NCI-H2081 treated with DMSO at 0.1 percent for 48 hours (cell line): ENCODE measurements at regions not wholly inside any gene's neighbourhood (a gene's known extent, or its start where the extent isn't known, plus 50 kb on each side); places are given as distances from the start of the nearest gene placed in this dataset.

Experiments
- DNase-seq: peaks from one replicate; lab custom pipeline; 2025; lab: John Stamatoyannopoulos, UW

DNA sequence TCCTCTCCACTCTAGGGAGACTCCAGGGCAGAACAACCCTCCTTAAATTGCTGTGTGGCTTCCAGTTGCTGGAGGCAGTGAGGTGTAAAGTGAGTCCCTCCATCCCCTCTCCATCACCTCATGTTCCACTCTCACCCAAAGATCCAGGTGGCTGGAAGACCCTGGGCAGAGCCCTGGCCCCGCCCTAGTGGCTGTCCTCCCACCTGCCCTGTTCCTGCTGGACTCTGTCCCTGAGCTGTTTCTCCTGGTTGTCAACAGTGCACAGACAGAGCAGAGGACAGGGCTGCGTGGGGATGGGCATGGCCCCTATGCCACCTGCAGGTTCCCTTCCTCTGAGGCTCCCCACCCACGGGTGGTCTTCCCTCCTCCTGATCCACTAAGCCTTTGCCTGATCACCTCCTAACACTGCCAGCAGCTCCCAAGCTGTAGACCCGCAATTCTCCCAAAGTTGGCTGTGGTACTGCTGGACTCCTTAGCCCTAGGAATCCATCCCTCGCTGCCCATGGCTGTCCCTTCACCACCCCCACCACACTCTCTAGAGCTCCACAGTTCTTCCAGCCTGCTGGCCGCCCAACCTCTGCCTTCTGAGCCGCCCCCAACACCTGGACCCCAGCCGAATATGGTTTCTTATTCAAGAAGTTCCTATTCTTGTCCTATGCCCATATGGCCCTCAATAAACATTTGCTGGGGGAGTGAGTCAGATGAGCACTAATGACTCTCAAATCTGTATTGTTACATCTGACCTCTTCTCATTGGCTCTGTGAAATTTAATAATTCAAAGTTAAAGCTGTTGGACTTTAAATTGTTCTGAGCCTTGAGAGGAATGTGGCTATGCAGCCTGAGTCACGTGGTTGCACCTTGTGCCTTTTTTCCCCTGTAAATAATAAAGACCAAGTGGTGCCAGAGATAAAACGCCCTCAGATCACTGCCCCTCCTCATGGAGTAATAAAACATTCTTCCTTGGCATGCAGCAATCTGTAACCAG is 260.0 kb upstream of the HS6ST1 start:
- no peak for DNase-seq

DNA sequence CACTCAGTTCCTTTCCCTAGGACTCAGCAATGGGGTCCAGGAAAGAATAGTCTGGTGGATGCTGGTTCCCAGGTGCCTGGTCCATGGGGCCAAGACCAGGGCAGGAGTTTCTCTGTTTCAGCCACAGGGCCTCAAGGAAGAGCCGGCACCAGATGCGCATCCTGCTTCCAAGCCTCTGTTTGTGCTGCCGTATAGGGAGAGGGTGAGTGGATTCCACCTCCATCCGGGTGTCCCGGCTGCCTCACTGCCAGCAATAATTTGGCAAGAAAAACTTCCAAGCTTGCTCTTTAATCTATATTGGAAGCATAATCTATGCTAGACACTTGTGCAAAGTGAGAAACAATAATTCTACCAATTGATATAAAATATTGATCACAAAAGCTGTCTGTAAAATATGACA is 261.2 kb upstream of the HS6ST1 start:
- DNase-seq: no peak

DNA sequence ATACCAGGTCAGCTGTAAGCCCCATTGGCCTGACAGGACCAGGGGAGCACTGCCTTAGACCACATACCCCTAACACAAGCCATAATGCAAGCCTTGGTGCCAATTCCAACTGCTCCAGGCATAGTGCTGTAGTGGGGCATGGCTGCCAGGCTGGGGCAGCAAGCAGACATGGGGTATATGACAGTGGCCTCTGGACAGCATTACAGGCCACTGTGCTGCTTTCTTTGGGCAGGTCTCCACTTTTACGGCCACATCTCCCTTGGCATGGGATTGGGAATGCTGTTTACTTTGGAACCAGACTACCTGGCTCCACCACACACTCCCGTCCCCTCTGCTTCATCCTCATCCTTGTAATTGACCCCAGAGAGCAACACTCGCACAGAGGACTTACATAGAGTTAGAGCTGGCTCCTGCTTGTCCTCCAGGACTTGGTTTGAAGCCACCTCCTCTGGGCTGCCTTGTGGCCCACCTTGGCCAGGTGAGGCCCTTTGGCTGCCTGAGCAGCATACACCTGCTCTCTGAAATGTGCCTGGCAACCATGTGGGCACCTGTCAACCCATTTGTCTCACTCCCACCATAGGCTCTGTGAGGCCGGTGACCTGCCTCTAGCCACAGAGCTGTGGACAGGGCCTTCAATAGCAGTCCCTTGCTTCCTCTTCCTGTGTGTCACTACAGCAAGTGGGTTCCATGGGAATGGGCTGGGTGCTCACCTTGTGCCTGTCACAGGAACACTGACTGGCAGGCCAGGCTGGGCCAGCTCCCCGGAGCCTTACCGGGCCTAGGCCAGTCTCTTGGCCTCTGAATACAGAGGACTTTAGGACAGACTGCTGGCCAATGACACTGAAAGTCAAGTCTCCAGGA is 262.6 kb upstream of the HS6ST1 start:
- no peak for DNase-seq

GRCh38 chr2:128581849-128582244 is 263.2 kb upstream of the HS6ST1 start:
- no peak for DNase-seq

DNA sequence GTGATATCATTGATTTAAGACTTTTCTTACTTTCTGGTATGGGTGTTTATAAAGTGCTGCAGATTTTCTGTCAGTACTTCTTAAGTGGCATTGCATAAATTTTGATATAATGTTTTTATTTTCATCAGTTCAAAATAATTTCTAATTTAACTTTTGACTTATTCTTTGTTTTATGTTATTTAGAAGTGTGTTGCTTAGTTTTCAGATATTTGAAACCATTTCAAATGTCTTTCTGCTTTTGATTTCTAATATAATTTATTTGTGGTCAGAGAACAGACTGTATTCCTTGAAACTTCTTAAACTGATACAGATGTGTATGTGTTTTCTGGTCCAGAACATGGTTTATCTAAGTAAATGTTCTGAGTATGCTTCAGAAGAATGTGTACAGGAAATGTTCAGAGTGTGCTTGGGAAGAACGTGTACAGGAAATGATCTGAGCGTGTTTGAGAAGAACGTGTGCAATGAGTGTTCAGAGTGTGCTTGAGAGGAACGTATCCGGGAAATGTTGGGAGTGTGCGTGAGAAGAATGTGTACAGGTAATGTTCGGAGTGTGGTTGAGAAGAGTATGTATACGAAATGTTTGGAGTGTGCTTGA is 265.7 kb upstream of the HS6ST1 start:
- no peak for DNase-seq

DNA sequence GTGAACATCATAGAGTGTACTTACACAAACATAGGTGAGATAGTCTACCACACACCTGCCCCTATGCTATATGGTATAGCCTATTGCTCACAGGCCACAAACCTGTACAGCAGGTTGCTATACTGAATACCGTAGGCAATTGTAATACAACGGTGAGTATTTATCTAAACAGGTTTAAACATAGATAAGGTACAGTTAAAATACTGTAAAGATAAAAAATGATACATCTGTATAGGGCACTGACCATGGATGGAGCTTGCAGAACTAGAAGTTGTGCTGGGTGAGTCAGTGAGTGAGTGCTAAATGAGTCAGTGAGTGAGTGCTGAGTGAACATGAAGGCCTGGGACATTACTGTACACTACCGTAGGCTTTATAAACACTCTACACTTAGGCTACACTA is 267.0 kb upstream of the HS6ST1 start:
- no peak for DNase-seq

DNA sequence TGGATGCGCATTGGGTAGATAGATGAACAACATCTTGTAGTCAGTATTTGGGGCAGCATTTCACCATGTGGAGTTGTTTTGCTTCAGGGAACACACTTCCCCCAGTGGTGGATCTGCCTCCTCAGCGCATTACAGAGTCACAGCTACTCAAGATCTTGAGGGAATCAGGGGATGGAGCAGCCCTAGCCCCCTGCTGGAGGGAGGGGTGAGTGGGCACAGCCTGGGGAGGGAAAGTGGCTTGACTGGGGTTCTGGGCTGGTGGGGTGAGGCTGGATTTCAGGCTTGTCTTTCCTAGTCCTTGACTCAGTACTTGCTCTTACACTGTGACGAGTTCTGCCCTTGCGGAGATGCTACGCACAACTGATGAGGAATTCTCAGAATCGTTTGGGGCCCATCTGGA is 271.0 kb upstream of the HS6ST1 start:
- DNase-seq: no peak

DNA sequence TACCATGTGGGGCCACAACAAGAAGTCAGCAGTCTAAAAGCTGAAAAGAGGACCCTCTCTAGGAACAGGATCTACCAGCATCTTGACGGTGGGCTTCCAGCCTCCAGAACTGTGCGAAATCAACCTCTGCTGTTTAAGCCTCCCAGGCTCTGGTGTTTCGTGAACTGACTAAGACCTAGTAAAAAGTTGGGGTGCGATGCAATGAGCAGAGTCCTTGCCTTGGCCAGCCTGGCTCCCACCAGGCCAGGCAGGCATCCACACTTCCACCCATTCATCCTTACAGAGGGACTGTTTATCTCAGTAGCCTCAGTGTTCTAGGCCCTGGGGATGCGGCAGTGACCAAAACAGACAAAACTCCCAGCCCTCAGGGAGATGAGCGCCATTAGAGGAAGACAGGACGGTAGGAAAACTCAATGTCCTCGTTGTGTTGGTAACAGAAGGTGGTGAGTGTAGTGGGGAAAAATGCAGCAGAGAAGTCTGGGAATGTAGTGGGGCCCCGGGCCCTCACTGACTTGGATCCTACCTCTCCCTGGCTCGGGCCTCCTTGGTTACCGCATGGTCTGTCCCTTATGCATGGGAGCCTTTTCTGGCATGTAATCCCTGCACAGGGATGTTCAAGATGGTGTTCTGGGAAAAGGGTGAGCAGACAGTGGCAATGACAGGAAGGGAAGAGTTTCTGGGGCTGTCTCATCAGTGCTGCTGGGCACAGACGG is 271.8 kb upstream of the HS6ST1 start:
- DNase-seq: no peak

- DNase-seq: no peak
Measured at GRCh38 chr2:128591022-128591860, 272.6 kb upstream of the HS6ST1 start.

GRCh38 chr2:128591861-128592822 is 273.5 kb upstream of the HS6ST1 start:
- no peak for DNase-seq

GRCh38 chr2:128593518-128593878 is 274.8 kb upstream of the HS6ST1 start:
- DNase-seq: no peak

DNA sequence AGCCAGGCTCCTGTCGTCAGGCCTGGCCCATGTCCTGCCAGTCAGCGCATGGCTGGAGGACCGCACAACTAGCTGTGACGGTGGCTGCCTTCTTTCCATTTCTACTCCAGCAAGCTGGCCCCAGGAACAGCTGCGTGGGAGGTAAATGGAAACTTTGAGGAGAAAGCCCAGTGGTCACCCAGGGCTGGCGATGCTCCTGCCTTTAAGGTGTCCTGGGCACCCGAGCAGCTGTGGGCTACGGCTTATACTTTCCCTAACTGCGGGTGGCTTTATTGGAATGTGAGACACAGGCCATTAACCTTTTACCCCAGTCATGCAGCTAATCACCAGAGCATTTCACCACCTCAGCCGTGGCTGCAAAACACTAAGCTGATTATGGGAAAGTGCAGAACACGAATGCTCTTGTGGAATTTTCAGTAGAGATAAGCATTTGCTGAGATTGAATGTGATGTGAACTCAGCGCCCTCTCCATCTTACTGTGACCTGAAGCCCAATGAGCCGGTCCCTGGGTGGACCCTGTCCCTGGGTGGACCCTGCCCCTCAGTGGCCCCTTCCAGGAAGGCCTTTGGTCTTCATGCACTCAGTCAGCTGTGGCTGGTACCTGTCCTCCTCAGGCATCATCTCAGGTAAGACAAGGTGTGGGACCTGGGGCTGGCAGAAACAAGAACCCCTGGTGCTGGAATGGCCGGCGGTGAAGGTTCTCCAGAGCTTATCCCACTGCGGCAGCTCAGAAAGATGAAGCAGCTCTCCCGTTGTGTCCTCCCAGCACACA is 275.4 kb upstream of the HS6ST1 start:
- DNase-seq: no peak

DNA sequence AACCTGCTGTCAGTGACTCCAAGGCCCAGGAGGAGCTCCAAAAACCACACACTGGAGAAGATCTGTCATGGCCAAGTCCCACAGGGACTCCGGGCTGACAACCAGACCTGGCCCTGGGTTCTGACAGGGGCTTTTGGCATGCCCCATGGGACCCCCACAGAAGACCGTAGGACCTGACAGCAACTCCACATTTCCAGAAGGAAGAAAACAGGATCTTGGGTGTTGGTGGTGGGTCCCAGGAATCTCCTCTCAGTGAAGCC is 275.9 kb upstream of the HS6ST1 start:
- DNase-seq: no peak

DNA sequence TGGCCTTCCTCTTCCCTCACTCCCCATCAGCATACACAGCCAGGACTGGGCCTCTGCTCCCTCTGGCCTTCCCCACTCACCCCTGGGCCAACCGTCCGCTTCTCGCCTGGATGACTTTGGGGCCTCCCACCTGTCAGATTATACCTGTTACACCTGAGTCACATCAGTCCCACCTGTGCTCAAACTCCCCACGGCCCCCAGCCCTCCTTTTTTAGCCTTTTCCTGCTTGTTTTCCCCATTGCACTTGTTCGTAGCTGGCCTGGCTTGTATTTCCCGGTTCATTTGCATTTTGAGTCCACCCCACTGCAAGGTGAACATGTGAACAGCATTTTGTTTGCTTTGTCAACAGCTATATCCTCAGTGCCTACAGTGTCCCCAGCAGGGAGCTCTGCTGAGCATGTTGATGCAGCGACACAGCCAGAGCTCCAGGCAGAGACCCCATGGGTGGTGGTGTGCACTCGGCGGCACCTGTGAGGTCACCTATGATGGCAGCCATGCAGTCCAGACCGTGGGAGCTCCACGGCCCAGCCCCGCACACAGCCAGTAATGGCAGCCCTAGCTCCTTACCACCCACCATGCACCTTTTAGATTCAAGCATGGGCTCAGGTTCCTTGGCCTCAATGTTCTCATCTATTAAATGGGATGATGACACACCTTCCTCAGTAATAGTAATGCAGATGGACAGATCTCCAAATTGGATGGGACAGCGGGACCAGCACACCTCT is 276.4 kb upstream of the HS6ST1 start:
- peak; percentile 46 for DNase-seq

DNA sequence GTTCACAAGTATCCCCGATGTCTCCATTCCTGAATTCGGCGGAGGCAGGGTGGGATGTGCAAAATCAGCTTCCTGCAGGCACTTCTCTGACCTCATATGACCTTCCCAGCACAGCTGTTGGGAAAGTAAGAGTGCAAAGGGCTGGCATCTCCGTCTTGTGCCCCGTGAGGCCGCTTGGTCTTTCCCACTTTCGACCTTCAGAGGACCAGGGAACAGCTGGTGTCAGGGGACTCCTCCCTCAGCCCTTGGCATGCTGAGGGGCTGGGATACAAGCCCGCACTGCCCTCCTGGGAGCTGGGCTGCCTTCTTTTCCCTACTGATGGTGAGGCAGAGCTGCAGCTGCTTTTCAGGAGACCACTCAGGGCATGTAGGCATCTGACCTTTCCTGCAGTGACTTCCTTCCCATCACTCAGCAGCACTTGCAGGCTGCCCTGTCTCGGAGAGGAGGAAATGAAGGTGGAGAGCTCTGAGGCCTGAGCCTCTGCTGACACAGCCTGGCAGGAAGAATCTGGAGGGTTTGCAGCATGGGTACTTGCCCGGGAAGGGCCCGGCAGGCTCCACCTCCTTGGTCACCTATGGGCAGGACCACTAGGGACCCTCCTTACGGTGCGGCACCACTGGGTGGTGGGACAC is 277.2 kb upstream of the HS6ST1 start:
- DNase-seq: no peak

GRCh38 chr2:128596396-128597120 is 277.9 kb upstream of the HS6ST1 start:
- DNase-seq: no peak

DNA sequence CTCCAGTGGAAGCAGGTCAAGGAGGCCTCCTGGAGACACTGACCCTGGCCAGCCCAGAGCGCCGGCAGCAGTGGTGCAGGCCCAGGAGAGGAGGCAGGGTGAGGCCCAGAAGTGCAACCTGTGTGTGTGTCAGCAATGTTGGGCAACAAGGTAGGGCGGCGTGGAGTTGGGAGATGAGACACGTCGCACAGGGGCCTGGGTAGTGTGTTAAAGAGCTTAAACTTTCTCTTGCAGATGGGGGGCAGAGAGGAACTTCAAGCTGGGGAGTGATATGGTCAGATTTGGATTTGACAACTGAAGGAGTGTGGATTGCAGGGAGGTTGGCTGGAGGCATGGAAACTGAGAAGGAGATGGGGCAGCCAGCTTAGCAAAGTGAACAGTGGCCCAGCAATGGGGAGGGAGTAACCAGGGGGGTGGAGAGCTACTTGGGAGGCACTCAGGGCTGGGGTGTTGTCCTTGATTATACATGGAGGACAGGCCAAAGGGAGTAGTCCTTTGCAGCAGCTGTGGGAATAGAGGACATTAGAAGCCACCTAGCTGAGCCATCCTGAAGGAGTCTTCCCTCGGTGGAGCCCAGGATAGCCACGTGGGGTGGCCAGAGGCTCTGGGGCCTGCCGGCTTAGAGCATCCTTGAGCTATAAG is 278.6 kb upstream of the HS6ST1 start:
- no peak for DNase-seq
